ENCODE measurements at regions not wholly inside any gene's neighbourhood (a gene's known extent, or its start where the extent isn't known, plus 50 kb on each side); places are given as distances from the start of the nearest gene placed in this dataset.

DNA sequence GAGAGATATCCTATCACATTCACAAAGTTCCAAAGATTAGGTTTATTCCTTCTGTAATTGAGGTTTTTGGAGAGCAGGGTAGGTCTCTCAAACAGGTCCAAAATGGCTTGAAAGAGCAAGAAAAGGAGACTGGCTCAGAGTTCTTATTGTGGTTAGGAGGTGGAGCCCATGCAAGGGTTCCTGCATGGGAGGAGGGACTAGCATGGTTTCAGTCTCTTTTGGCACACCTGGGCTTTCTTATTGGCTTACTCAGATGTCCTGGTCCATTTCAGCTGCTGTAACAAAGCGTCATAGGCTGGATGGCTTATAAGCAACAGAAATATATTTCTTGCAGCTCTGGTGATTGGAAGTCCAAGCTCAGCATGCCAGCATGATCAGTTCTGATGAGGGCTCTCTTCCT is 493.1 kb downstream of the REEP3 start:
- no peak overlapping the region for H3K4me3 ChIP-seq (ENCODE audit: low read depth in 1 of 2, low read length in 1 of 2)
- no peaks in the 10 kb centered on the region for H3K4me1 ChIP-seq (ENCODE audit: control insufficient read depth in 1 of 2, insufficient read depth in 1 of 2, low read depth in 1 of 2, low read length in 1 of 2)
- TF ChIP-seq, protein P1, sequence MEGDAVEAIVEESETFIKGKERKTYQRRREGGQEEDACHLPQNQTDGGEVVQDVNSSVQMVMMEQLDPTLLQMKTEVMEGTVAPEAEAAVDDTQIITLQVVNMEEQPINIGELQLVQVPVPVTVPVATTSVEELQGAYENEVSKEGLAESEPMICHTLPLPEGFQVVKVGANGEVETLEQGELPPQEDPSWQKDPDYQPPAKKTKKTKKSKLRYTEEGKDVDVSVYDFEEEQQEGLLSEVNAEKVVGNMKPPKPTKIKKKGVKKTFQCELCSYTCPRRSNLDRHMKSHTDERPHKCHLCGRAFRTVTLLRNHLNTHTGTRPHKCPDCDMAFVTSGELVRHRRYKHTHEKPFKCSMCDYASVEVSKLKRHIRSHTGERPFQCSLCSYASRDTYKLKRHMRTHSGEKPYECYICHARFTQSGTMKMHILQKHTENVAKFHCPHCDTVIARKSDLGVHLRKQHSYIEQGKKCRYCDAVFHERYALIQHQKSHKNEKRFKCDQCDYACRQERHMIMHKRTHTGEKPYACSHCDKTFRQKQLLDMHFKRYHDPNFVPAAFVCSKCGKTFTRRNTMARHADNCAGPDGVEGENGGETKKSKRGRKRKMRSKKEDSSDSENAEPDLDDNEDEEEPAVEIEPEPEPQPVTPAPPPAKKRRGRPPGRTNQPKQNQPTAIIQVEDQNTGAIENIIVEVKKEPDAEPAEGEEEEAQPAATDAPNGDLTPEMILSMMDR (IDR thresholded peaks at IDR 0.05) = no peak
- no peaks in the 10 kb centered on the region for H3K36me3 ChIP-seq
- H3K9me3 ChIP-seq = no peaks in the 10 kb centered on the region
- no peaks in the 10 kb centered on the region for H3K27me3 ChIP-seq
- H3K27ac ChIP-seq = no peak overlapping the region

DNA sequence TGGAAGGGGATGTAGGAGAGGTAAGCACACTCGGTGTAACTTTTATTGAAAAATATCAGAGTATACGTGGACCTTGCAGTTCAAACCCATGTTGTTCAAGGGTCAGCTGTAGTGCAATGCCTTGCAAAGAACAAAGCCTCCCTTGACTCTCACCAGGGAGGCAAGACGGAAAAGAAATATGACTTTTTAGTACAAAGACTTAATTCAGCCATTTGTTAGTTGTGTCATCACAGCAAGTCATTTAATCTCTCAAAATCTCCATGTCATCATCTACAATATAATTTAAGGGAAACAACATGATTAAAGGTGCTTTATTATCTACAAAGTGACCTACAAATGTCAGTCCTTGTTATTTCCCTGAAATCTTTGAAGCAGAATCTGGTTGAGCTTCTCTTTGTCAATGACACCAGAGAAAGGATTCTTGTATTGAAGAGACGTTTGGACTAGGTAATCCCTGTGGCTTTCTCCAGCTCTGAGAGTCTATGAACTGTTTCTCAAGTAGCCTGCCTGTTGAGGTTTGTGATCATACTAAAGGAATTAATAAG is 502.8 kb downstream of the REEP3 start:
- Histone ChIP-seq H3K27ac (no peak overlapping the region), H3K9me3 (no peaks in the 10 kb centered on the region), H3K4me1 (ENCODE audit: control insufficient read depth in 1 of 2, insufficient read depth in 1 of 2, low read depth in 1 of 2, low read length in 1 of 2) (no peaks in the 10 kb centered on the region), H3K36me3 (no peaks in the 10 kb centered on the region), H3K4me3 (ENCODE audit: low read depth in 1 of 2, low read length in 1 of 2) (no peak overlapping the region), H3K27me3 (no peaks in the 10 kb centered on the region)
- TF ChIP-seq, protein P1 (IDR thresholded peaks at IDR 0.05) = no peak

DNA sequence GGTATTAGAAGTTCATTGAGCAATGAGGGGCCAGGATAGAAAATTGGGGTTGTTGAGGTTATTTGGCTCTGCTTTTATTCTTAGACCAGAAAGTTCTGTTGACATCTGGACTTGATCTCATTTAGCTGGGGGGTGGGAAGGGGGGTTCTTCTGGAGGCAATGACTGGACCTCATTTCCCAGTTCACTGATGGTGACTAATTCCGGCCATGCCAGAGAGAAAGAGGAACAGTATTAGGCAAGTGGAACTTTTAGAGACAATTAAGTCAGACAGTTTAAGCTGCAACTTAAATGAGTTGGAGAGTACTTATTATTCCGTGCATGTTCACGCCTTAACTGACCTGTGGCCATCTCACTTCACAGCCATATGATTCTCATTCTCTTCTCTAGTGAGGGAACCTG is 512.5 kb downstream of the REEP3 start:
- Histone ChIP-seq H3K27ac (no peak overlapping the region), H3K4me1 (ENCODE audit: control insufficient read depth in 1 of 2, insufficient read depth in 1 of 2, low read depth in 1 of 2, low read length in 1 of 2) (no peaks in the 10 kb centered on the region), H3K27me3 (no peaks in the 10 kb centered on the region), H3K36me3 (no peaks in the 10 kb centered on the region), H3K4me3 (ENCODE audit: low read depth in 1 of 2, low read length in 1 of 2) (no peak overlapping the region), H3K9me3 (no peaks in the 10 kb centered on the region)
- TF ChIP-seq, protein P1 (IDR thresholded peaks at IDR 0.05) = no peak

DNA sequence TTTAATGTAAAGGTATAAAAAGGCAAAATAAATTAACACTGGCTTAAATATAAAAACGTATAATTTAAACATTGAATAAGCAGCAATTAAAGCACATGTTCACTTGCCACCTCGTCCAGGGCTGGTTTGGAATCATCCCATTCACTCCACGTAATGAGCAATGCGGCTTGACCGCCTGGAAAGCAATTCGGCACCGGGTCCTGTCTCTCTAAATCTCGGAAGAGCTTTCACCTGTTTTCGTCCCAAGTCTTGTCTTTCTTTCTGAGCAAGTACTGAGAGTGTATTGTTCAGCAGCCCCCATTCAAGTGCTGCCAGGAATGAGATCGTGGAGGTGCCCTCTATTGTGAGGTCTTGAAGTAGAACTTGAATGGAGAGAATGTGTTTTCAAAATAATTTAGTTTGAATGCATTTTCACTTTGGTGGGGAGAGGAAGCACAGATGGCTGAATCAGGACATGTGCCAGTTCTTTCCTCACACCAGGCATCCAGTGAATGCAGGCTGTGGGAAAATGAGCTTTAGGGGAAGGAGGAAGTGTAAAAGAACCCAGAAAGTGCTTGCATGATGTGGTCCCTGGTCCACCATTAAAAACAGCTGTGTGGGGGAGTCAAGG is 515.2 kb downstream of the REEP3 start:
- Histone ChIP-seq H3K9me3 (no peaks in the 10 kb centered on the region), H3K4me1 (ENCODE audit: control insufficient read depth in 1 of 2, insufficient read depth in 1 of 2, low read depth in 1 of 2, low read length in 1 of 2) (peaks cover 5 to 7% of the 10 kb centered on the region in 2 experiments), H3K36me3 (no peaks in the 10 kb centered on the region), H3K4me3 (ENCODE audit: low read depth in 1 of 2, low read length in 1 of 2) (no peak overlapping the region), H3K27me3 (peaks cover under 1% of the 10 kb centered on the region), H3K27ac (no peak overlapping the region)
- TF ChIP-seq, protein P1 (IDR thresholded peaks at IDR 0.05) = no peak

DNA sequence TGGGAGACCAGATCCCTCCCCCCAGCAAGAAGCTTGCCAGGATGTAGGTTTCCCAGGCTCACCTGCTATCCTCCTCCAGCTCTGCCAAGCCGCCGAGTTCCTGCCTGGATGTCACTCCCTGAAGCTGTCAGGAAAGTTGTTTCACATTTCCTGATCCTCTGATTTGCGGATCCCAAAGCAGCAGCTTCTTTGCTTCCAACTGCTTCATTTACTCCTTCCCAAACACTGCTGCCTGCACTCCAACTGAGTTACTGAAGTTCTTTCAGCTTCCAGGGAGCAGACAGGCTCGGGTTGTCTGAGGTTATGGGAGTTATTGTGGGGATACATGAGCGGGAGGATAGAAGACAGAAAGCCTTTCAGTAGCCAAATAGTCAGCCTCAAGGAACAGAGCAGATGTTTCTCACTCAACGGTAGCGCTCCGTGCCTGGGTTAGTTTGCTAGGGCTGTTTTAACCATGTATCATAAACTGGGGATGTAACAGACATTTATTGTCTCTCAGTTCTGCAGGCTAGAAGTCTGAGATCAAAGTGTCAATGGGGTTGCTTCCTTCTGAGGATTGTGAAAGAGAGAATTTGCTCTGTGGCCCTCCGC is 516.0 kb downstream of the REEP3 start:
- no peak overlapping the region for H3K27ac ChIP-seq
- no peaks in the 10 kb centered on the region for H3K9me3 ChIP-seq
- TF ChIP-seq, protein P1 (IDR thresholded peaks at IDR 0.05) = no peak
- H3K36me3 ChIP-seq = no peaks in the 10 kb centered on the region
- H3K4me3 ChIP-seq (ENCODE audit: low read depth in 1 of 2, low read length in 1 of 2) = no peak overlapping the region
- H3K27me3 ChIP-seq = peaks cover 4% of the 10 kb centered on the region
- H3K4me1 ChIP-seq (ENCODE audit: control insufficient read depth in 1 of 2, insufficient read depth in 1 of 2, low read depth in 1 of 2, low read length in 1 of 2) = peaks cover 5 to 9% of the 10 kb centered on the region in 2 experiments
